HL-60 (cell line): ENCODE measurements at regions not wholly inside any gene's neighbourhood (a gene's known extent, or its start where the extent isn't known, plus 50 kb on each side); places are given as distances from the start of the nearest gene placed in this dataset.

Experiments used
- CTCF ChIP-seq: IDR thresholded peaks from one replicate; pipeline ENCODE4 v1.5.1; 2011; ENCODE audit warnings: low read length, control low read depth, inconsistent platforms; ENCODE audit not compliant: insufficient read depth
- GABPA ChIP-seq: IDR thresholded peaks from 2 replicates; pipeline ENCODE4 v1.6.1; 2012; ENCODE audit warnings: low read depth
- POLR2AphosphoS5 ChIP-seq: IDR thresholded peaks from 2 replicates; pipeline ENCODE4 v1.6.1; 2012; ENCODE audit warnings: low read depth
- SPI1 ChIP-seq: IDR thresholded peaks from 2 replicates; pipeline ENCODE4 v1.6.1; 2012; ENCODE audit warnings: low read depth, mild to moderate bottlenecking, borderline replicate concordance

- TF ChIP-seq CTCF (no peak), GABPA (no peak), SPI1 (no peak), POLR2AphosphoS5 (no peak)
Observed at GRCh38 chr7:46089281-46089680, 168.2 kb upstream of the IGFBP3 start.
